Middle frontal gyrus (tissue), 1 donor: ENCODE measurements at regions not wholly inside any gene's neighbourhood (a gene's known extent, or its start where the extent isn't known, plus 50 kb on each side); places are given as distances from the start of the nearest gene placed in this dataset.

Experiments used
- DNase-seq: peaks from one replicate; pipeline ENCODE4 v3.0.0-alpha.2; 2015; ENCODE audit warnings: low spot score; ENCODE audit errors: extremely low spot score

GRCh38 chr2:2771721-2772411 is 440.8 kb upstream of the MYT1L start:
- DNase-seq = no peak

GRCh38 chr2:2769481-2770431 is 438.7 kb upstream of the MYT1L start:
- peak; percentile 11 for DNase-seq

GRCh38 chr2:2768476-2768875 is 437.4 kb upstream of the MYT1L start:
- DNase-seq = no peak

GRCh38 chr2:2767837-2768236 is 436.8 kb upstream of the MYT1L start:
- DNase-seq = no peak

- DNase-seq = no peak
These were observed 434.9 kb upstream of the MYT1L start for GRCh38 chr2:2765839-2766495.

- DNase-seq = no peak
These were observed 434.2 kb upstream of the MYT1L start for GRCh38 chr2:2765176-2765800.

GRCh38 chr2:2764739-2765138 is 433.7 kb upstream of the MYT1L start:
- no peak for DNase-seq

- no peak for DNase-seq
These were observed 432.9 kb upstream of the MYT1L start for GRCh38 chr2:2764001-2764355.

GRCh38 chr2:2763351-2764000 is 432.4 kb upstream of the MYT1L start:
- no peak for DNase-seq

GRCh38 chr2:2762913-2763312 is 431.8 kb upstream of the MYT1L start:
- DNase-seq = no peak

- DNase-seq = no peak
These were observed 431.3 kb upstream of the MYT1L start for GRCh38 chr2:2762166-2762908.

GRCh38 chr2:2758793-2759367 is 427.8 kb upstream of the MYT1L start:
- no peak for DNase-seq

GRCh38 chr2:2757764-2758163 is 426.7 kb upstream of the MYT1L start:
- DNase-seq = no peak

GRCh38 chr2:2756886-2757285 is 425.8 kb upstream of the MYT1L start:
- DNase-seq = no peak

- no peak for DNase-seq
These were observed 424.9 kb upstream of the MYT1L start for GRCh38 chr2:2755990-2756389.

GRCh38 chr2:2754940-2755339 is 423.9 kb upstream of the MYT1L start:
- DNase-seq = no peak

GRCh38 chr2:2751715-2752315 is 420.7 kb upstream of the MYT1L start:
- DNase-seq = no peak

- DNase-seq = no peak
These were observed 420.0 kb upstream of the MYT1L start for GRCh38 chr2:2750867-2751714.

- DNase-seq = no peak
These were observed 418.1 kb upstream of the MYT1L start for GRCh38 chr2:2749206-2749598.
